NCI-H2081 treated with DMSO at 0.1 percent for 48 hours (cell line): ENCODE measurements at regions not wholly inside any gene's neighbourhood (a gene's known extent, or its start where the extent isn't known, plus 50 kb on each side); places are given as distances from the start of the nearest gene placed in this dataset.
"Not testable (repeated sequence)": the region's sequence is repeated elsewhere in the genome, so short reads cannot be mapped to it uniquely, and the experiment has no call there.

Experiments
- DNase-seq: peaks from one replicate; lab custom pipeline; 2025; lab: John Stamatoyannopoulos, UW

- no peak for DNase-seq
Observed at GRCh38 chr2:52456561-52457377, 1310.8 kb upstream of the CHAC2 start.

- no peak for DNase-seq
Observed at GRCh38 chr2:52454962-52455361, 1312.6 kb upstream of the CHAC2 start.

- DNase-seq = no peak
Observed at GRCh38 chr2:52452201-52452600, 1315.4 kb upstream of the CHAC2 start.

- no peak for DNase-seq
Observed at GRCh38 chr2:52445686-52446085, 1321.9 kb upstream of the CHAC2 start.

GRCh38 chr2:52431352-52431760 lies 1336.2 kb upstream of the CHAC2 start:
- DNase-seq = no peak

- no peak for DNase-seq
Observed at GRCh38 chr2:52429740-52430139, 1337.9 kb upstream of the CHAC2 start.

GRCh38 chr2:52429171-52429570 lies 1338.4 kb upstream of the CHAC2 start:
- DNase-seq = no peak

GRCh38 chr2:52428224-52428623 lies 1339.4 kb upstream of the CHAC2 start:
- no peak for DNase-seq

- no peak for DNase-seq
Observed at GRCh38 chr2:52423655-52424054, 1343.9 kb upstream of the CHAC2 start.

- DNase-seq = no peak
Observed at GRCh38 chr2:52423111-52423510, 1344.5 kb upstream of the CHAC2 start.

GRCh38 chr2:52416340-52416739 lies 1351.3 kb upstream of the CHAC2 start:
- no peak for DNase-seq

GRCh38 chr2:52414561-52415295 lies 1352.9 kb upstream of the CHAC2 start:
- DNase-seq = no peak

- not testable (repeated sequence) for DNase-seq
Observed at GRCh38 chr2:52409308-52410118, 1358.1 kb upstream of the CHAC2 start.

GRCh38 chr2:52405980-52406379 lies 1361.6 kb upstream of the CHAC2 start:
- no peak for DNase-seq

GRCh38 chr2:52404866-52405265 lies 1362.7 kb upstream of the CHAC2 start:
- DNase-seq = no peak

- no peak for DNase-seq
Observed at GRCh38 chr2:52404046-52404445, 1363.6 kb upstream of the CHAC2 start.

- DNase-seq = no peak
Observed at GRCh38 chr2:52402128-52402527, 1365.5 kb upstream of the CHAC2 start.

GRCh38 chr2:52396836-52397235 lies 1364.9 kb upstream of the NRXN1 start:
- DNase-seq = no peak

- DNase-seq = no peak
Observed at GRCh38 chr2:52395912-52396311, 1364.0 kb upstream of the NRXN1 start.

GRCh38 chr2:52391621-52392020 lies 1359.7 kb upstream of the NRXN1 start:
- DNase-seq = no peak

GRCh38 chr2:52390651-52391050 lies 1358.7 kb upstream of the NRXN1 start:
- DNase-seq = no peak

GRCh38 chr2:52387937-52388590 lies 1356.1 kb upstream of the NRXN1 start:
- DNase-seq = no peak
